ENCODE measurements at regions not wholly inside any gene's neighbourhood (a gene's known extent, or its start where the extent isn't known, plus 50 kb on each side); places are given as distances from the start of the nearest gene placed in this dataset.

- no peak for DNase-seq (ENCODE audit: low read depth in 2 of 2)
Measured at GRCh38 chr12:94750864-94751263, 100.5 kb upstream of the TMCC3 start.

- no peak for DNase-seq (ENCODE audit: low read depth in 2 of 2)
Measured at GRCh38 chr12:94749890-94750289, 99.5 kb upstream of the TMCC3 start.

- DNase-seq (ENCODE audit: low read depth in 2 of 2): no peak
Measured at GRCh38 chr12:94749455-94749854, 99.1 kb upstream of the TMCC3 start.

- no peak for DNase-seq (ENCODE audit: low read depth in 2 of 2)
Measured at GRCh38 chr12:94748726-94749421, 98.5 kb upstream of the TMCC3 start.

DNA sequence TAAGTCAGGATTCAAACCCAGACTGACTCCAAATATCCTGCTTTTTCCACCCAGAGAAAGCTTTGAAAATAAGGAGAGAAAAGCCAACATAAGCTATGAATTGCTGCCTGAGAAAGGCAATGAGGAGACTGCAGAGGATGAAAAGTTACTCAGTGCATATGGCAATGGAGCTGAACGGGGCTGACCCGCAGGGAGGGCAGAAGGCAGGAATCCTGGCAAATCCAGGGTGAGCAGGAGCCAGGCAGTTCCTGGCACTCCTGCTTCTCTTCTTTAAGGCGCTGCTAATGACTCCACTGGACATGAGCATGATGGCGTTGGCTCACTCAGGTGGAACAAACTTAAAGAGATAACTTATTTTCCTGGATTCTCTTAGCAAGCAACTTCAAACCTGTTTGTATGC, 95.2 kb upstream of the TMCC3 start:
- no peak for DNase-seq (ENCODE audit: low read depth in 2 of 2)

DNA sequence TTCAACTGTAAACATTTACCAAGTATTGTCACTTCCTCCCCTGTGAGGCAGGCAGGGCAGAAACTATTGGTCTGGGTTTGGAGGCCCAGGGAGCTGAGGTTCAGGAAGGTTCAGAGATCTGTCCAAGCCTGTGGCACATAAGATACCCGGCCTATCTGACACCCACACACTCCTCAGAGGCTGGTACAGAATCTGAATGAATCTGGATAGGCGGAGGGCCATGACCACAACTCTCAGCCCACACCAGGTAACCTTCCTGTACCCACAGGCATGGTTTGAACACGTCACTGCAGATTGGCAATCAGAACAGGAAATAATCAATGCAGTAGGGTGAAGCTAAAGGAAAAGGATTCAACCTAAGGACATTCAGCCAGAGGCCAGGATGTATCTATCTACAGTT, 92.8 kb upstream of the TMCC3 start:
- no peak for DNase-seq (ENCODE audit: low read depth in 2 of 2)

DNA sequence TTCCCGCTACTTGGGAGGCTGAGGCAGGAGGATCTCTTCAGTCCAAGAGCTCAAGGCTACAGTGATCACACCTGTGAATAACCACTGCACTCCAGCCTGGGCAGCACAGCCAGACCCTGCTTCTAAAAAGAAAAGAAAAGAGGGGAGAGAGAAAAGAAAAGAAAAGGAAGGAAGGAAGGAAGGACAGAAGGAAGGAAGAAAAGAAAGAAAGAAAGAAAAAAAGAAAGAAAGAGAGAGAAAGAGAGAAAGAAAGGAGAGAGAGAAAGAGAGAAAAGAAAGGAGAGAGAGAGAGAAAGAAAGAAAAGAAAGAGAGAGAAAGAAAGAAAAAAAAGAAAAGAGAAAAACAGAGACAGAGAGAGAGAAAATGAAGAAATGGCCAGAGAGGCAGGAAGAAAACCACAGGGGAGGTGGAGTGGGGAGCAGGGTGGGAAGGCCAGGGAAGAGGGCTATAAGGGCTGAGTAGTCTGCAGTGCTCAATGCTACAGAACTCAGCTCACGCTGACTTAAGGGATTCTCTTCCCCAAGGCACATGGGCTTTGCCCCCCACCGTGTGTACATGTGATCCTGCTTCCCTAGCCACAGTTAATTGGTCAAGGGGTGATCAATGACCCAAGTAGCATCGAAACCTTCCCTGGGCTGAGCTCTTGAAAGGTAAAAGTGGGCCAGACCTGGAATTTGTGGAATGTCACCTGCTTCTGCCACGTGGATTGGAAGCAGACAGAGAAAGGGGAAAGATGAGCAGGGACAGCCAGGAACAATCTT, 90.4 kb upstream of the TMCC3 start:
- DNase-seq (ENCODE audit: low read depth in 2 of 2): no peak

DNA sequence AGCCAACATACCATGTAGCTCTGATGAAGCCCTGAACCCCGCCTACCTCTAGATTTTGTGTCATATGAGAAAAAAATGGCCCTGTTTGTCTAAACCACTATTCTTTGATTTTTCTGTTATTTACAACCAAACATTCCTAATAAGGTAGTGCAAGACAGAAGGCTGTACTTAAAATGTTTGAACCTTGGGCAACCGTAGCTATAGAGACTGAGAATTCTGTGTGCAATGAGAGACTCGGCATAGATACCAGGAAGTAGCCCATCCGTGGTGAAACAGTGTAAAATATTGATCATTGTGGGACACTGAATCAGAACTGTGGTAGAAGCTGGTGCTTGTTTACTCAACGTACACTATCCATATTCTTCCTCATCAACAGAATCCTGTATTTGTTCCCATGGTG, 86.5 kb upstream of the TMCC3 start:
- DNase-seq (ENCODE audit: low read depth in 2 of 2): no peak

DNA sequence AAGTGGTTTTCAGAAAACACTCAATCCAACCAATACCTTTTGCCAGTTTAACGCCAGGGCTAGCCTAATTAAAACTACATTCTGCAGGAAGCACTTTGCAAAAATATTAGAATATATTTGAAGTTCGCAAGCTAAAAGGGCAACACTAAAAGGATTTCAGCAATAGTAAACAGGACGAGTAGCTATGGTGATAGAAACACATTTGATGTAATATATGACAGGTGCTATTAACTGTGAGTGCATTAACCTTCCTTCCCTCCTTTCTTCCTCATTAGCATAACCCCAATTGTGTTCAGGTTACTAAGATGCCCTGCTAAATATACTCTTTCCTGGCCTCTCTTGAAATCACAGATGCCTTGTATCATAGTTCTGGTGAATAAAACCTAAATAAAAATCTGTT, 85.6 kb upstream of the TMCC3 start:
- no peak for DNase-seq (ENCODE audit: low read depth in 2 of 2)

DNA sequence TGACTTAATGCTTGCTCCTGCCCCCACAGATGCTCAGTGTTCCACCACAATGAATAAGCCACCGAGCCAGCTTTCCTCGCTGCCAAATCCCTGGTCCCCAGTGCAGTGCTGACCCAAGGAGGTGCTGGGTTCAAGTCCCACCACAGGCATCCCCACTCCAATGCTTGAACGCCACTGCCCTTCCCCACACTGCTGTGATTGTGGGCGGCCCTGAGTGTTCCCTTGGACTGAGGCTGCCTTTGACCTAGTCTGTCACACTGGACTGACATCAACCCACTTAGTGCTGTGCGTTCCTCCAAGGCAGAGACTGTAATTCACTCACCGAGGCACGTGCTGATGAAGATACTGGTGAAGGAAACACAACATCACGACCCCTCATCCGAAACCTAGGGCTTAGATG, 83.4 kb upstream of the TMCC3 start:
- DNase-seq (ENCODE audit: low read depth in 2 of 2): no peak

DNA sequence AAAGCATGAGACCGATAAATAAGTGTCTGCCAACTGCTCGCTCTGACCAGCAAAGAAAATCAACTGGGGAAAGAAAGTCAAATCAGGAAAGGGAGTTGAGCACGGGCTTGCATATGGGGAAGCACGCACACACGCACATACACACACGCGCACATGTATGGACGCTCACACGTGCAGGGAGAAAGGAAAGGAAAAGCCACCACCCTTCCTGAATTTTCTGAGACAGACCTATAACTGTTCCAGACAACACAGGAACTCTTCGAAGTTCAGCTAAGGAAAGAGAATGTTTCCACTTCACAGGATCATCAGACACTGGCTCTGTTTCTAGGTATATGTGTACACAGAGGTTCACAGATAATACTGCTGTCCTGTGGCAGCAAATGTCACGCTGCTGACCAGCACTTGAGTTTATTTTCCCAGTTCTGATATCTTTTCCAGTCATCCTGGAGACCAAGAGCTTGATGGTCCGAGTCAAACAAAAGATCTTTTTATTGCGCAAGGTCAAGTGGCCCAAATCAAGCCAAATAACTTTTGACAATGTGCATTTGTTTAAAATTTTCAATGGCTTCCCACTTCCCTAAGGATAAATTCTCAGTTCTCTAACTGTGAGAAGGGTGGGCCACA, 82.1 kb upstream of the TMCC3 start:
- no peak for DNase-seq (ENCODE audit: low read depth in 2 of 2)

DNA sequence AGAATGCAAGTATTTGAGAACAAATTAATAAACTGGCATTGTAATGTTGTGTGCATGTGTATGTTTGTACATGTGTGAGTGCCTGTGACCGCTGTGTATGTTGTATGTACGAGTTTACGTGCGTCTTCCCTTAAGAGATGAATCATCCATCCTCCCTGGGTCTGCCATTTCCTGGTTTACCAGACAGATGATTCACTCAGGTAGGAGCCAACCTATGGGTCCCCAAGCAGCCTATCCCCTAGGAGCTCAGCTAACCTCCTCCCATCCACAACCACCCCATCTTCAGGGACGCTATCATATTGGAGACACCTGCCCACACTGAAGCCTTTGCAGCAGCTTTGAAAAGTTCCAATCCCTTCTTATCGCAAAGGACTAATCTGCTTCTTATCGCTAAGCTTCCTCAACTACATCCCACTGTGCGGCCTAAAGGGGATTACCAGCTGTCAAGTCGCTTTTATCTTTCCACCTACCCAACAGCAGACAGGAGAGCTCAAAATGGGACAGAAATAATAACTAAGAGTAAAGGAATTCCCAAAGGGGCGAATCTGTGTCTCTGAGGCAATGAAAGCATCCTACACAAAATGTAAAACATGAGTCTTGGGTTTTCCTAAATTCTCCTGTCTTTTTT, 81.5 kb upstream of the TMCC3 start:
- no peak for DNase-seq (ENCODE audit: low read depth in 2 of 2)

DNA sequence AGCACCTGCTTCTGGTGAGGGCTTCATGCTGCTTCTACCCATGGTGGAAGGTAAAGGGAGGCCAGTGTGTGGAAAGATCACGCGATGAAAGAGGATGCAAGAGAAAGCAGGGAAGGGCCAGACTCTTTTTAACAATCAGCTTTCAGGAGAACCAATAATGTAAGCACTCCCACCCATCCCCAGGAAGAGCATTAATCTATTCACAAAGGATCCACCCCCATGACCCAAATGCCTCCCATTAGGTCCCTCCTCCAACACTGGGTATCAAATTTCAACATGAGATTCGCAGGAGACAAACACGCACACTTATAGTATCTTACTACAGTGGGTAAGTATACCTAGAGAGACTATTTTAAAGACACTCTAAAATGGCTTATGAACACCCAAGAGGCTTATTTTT, 80.5 kb upstream of the TMCC3 start:
- no peak for DNase-seq (ENCODE audit: low read depth in 2 of 2)

DNA sequence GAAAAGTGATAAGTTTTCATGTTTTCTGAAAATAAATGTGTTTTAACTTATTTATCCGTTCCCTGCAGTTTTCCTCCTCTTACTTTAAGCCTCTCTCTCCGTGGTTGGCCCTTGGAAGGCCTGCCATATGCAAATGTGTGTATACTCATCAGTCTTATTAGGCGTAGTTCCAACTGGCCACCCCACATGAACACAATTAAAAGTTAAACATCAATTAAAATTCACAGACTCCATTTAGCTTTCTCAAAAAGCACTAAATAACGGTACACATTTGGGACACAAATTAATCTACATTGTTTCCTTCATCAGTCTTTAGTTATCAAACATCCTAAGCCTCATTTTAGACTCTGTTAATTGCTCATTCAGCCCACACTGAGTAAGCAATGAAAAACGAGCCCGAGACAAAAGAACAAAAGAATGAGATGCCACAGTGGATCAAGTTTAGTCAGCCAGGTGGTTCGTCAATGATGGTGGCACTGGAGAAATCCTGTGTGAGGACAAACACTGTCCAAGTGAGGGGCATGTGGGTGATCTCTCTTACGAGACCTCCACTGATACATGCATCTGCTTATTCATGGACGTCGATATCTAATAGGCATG, 76.0 kb upstream of the TMCC3 start:
- DNase-seq (ENCODE audit: low read depth in 2 of 2): no peak

GRCh38 chr12:94725375-94726168, 75.2 kb upstream of the TMCC3 start:
- no peak for DNase-seq (ENCODE audit: low read depth in 2 of 2)

DNA sequence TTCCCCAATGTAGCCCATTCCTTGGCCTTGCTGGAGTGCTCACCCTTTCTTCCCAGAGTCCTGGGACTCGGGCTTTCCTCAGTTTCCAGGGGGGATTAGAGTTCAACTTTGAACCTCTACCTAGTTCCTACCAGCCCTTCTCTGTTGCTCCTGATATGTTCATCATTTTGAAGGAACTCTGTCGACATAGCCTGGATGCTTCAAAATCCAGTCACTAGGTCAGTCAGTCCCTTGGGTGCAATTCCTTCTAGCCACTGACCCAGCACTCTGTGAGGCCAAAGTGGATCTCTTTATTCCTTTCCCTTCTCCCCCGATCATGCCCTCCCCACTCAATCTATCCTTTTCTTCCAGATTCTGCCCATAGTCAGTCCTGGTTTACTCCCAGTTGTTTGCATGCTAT, 72.3 kb upstream of the TMCC3 start:
- no peak for DNase-seq (ENCODE audit: low read depth in 2 of 2)

GRCh38 chr12:94721173-94721572, 70.8 kb upstream of the TMCC3 start:
- no peak for DNase-seq (ENCODE audit: low read depth in 2 of 2)

DNA sequence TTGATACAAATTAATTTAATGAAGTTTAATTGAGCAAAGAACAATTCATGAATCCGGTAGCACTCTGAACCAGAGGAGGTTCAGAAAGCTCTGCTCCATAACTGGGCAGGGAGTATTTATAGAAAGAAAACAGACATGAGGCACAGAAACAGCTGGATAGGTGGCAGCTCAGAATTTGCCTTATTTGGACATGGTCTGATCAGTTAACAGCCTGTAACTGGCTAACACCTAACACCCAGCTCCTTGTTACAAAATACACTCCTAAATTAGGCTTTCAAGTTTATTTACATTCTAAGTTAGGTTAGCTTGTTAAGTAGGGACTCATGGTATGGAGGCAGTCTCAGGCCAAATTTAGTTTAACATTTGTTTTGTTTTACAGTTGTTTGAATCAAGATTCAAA, 67.8 kb upstream of the TMCC3 start:
- DNase-seq (ENCODE audit: low read depth in 2 of 2): no peak

- DNase-seq (ENCODE audit: low read depth in 2 of 2): no peak
Measured at GRCh38 chr12:94717656-94718055, 67.3 kb upstream of the TMCC3 start.

DNA sequence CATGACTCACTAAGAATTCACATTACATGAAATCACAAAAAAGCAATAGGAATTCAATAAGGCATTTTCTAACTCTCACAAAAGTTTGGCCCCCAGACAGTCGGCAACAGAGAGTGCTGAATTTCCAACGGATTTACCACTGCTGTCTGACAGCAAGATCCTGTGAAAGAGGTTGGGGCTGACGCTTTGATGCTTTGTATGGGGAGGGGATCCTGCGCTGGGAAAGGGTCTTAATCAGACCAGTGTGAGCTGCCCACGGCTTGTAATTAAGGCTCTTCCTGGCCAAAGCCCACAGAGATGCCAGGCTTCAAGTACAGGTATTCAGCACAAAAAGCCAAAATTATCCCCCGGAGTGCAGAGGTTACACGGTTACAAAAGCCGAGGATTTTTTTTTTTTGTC, 66.8 kb upstream of the TMCC3 start:
- DNase-seq (ENCODE audit: low read depth in 2 of 2): no peak

GRCh38 chr12:94716339-94716738, 66.0 kb upstream of the TMCC3 start:
- no peak for DNase-seq (ENCODE audit: low read depth in 2 of 2)
